Renal cortical epithelial cell (primary cell): ENCODE measurements at regions not wholly inside any gene's neighbourhood (a gene's known extent, or its start where the extent isn't known, plus 50 kb on each side); places are given as distances from the start of the nearest gene placed in this dataset.
A peak's percentile ranks its signal among the peaks of the same experiment; 100 is the strongest.
"Not testable (repeated sequence)": the region's sequence is repeated elsewhere in the genome, so short reads cannot be mapped to it uniquely, and the experiment has no call there.

Source experiments
- DNase-seq: peaks from one replicate; pipeline ENCODE4 v3.0.0-alpha.2; 2011; ENCODE audit warnings: low read depth

- DNase-seq = no peak
Observed at GRCh38 chr6:130610303-130610702, 216.9 kb upstream of the SMLR1 start.

- no peak for DNase-seq
Observed at GRCh38 chr6:130611366-130611765, 215.8 kb upstream of the SMLR1 start.

- DNase-seq = no peak
Observed at GRCh38 chr6:130613176-130613575, 214.0 kb upstream of the SMLR1 start.

GRCh38 chr6:130615816-130616215, 211.4 kb upstream of the SMLR1 start:
- DNase-seq = no peak

GRCh38 chr6:130617658-130618057, 209.5 kb upstream of the SMLR1 start:
- DNase-seq = no peak

- DNase-seq = not testable (repeated sequence)
Observed at GRCh38 chr6:130618806-130619205, 208.4 kb upstream of the SMLR1 start.

GRCh38 chr6:130620338-130620781, 206.8 kb upstream of the SMLR1 start:
- peak; percentile 21 for DNase-seq

GRCh38 chr6:130622142-130622541, 205.1 kb upstream of the SMLR1 start:
- DNase-seq = no peak

- no peak for DNase-seq
Observed at GRCh38 chr6:130624046-130624445, 203.2 kb upstream of the SMLR1 start.

- peak; percentile 22 for DNase-seq
Observed at GRCh38 chr6:130625825-130626527, 201.2 kb upstream of the SMLR1 start.

GRCh38 chr6:130628862-130629261, 198.3 kb upstream of the SMLR1 start:
- DNase-seq = no peak

- DNase-seq = no peak
Observed at GRCh38 chr6:130629640-130630039, 197.6 kb upstream of the SMLR1 start.

GRCh38 chr6:130632277-130632676, 194.9 kb upstream of the SMLR1 start:
- no peak for DNase-seq

GRCh38 chr6:130632897-130633296, 194.3 kb upstream of the SMLR1 start:
- DNase-seq = no peak

- no peak for DNase-seq
Observed at GRCh38 chr6:130643361-130643760, 183.8 kb upstream of the SMLR1 start.

- no peak for DNase-seq
Observed at GRCh38 chr6:130644175-130644574, 183.0 kb upstream of the SMLR1 start.

- DNase-seq = not testable (repeated sequence)
Observed at GRCh38 chr6:130644769-130645168, 182.4 kb upstream of the SMLR1 start.

- no peak for DNase-seq
Observed at GRCh38 chr6:130647246-130647645, 180.0 kb upstream of the SMLR1 start.

- DNase-seq = no peak
Observed at GRCh38 chr6:130655586-130655985, 171.6 kb upstream of the SMLR1 start.

GRCh38 chr6:130661077-130661476, 166.1 kb upstream of the SMLR1 start:
- DNase-seq = no peak

- no peak for DNase-seq
Observed at GRCh38 chr6:130666786-130667185, 160.4 kb upstream of the SMLR1 start.

- no peak for DNase-seq
Observed at GRCh38 chr6:130670142-130670541, 157.1 kb upstream of the SMLR1 start.

GRCh38 chr6:130671119-130671518, 156.1 kb upstream of the SMLR1 start:
- DNase-seq = no peak

- DNase-seq = no peak
Observed at GRCh38 chr6:130671577-130671976, 155.6 kb upstream of the SMLR1 start.
